ENCODE measurements at regions not wholly inside any gene's neighbourhood (a gene's known extent, or its start where the extent isn't known, plus 50 kb on each side); places are given as distances from the start of the nearest gene placed in this dataset.

DNA sequence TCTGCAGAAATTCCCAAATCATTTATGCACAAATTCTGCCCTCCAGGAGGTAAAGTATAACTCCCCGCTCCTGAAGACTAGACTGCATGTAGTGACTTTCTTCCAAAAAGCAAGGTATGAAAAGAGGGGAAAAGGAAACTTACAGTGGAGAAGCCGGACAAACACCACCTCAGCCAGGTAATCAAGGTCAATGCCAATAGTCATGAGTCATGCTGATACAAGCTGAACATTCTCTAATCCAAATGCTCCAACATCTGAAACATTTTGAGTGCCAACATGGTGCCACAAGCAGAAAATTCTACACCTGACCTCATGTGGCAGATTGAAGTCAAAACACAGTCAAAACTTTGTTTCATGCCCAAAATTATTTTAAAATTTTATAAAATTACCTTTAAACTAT lies 165.6 kb downstream of the FOXA2 start:
- intact Hi-C loops (cut with micrococcal nuclease; ENCODE audit: unreplicated experiment): no loop called here
- H3K27ac Mint-ChIP-seq (ENCODE audit: unreplicated experiment): no peak overlapping the region
- H3K36me3 Mint-ChIP-seq (ENCODE audit: insufficient read depth, unreplicated experiment): no peaks in the 10 kb centered on the region
- H3K27me3 ChIP-seq (replicated peaks; ENCODE audit: control insufficient read depth, insufficient read depth, low read length): no peaks in the 10 kb centered on the region
- peaks cover 13% of the 10 kb centered on the region; the same call in 1 of the 2 replicates for H3K4me1 ChIP-seq
- no peak overlapping the region for H3K4me3 Mint-ChIP-seq (ENCODE audit: unreplicated experiment)
- POLR2A ChIA-PET: no interaction called here
- no peaks in the 10 kb centered on the region for H3K9me3 ChIP-seq
- H3K4me1 Mint-ChIP-seq (ENCODE audit: low read depth, unreplicated experiment): peaks cover 5% of the 10 kb centered on the region
- H3K27me3 Mint-ChIP-seq (ENCODE audit: insufficient read depth, unreplicated experiment): no peaks in the 10 kb centered on the region
- no peak for DNase-seq
- no TSS peak for BruUV-seq (replicated peaks)
- TF ChIP-seq, protein P1, sequence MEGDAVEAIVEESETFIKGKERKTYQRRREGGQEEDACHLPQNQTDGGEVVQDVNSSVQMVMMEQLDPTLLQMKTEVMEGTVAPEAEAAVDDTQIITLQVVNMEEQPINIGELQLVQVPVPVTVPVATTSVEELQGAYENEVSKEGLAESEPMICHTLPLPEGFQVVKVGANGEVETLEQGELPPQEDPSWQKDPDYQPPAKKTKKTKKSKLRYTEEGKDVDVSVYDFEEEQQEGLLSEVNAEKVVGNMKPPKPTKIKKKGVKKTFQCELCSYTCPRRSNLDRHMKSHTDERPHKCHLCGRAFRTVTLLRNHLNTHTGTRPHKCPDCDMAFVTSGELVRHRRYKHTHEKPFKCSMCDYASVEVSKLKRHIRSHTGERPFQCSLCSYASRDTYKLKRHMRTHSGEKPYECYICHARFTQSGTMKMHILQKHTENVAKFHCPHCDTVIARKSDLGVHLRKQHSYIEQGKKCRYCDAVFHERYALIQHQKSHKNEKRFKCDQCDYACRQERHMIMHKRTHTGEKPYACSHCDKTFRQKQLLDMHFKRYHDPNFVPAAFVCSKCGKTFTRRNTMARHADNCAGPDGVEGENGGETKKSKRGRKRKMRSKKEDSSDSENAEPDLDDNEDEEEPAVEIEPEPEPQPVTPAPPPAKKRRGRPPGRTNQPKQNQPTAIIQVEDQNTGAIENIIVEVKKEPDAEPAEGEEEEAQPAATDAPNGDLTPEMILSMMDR (IDR thresholded peaks at IDR 0.05; ENCODE audit: insufficient read depth in 1 of 2, low read depth in 1 of 2, low read length in 1 of 2, severe bottlenecking in 1 of 2, unreplicated experiment in 1 of 2): no peak
- no peaks in the 10 kb centered on the region for H3K36me3 ChIP-seq (ENCODE audit: control insufficient read depth, insufficient read depth, low read length)
- no peaks in the 10 kb centered on the region for H3K9me3 Mint-ChIP-seq (ENCODE audit: unreplicated experiment)
- no peak overlapping the region for H3K4me3 ChIP-seq (ENCODE audit: low read depth, low read length)
- CTCF ChIA-PET: no interaction called here

DNA sequence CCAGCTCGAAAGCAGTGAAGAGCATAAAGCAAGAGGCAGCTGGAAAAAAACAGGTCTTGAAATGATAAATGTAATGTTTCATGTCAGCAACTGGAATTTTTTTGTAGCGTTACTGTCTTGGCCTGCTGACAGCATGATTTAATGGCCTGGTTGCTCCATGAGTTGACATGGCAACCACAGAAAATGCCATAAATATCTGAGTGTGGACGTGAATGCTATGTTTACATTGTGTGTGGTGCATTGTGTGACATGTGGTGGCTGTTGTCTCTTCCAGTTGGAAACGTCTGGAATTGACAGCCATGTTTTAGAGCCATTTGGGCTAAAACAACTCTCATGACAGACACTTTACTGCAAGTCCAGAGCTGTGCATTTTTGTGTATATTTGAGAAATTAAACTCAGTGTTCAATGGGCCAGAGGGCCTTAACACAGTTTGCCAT lies 170.0 kb downstream of the FOXA2 start:
- H3K9me3 Mint-ChIP-seq (ENCODE audit: unreplicated experiment): peaks cover 14% of the 10 kb centered on the region
- H3K27me3 Mint-ChIP-seq (ENCODE audit: insufficient read depth, unreplicated experiment): no peaks in the 10 kb centered on the region
- ChIA-PET CTCF (interaction anchor here (0.5 kb wide), 1 partner anchor 102 kb away, joined by 3 read pairs; no protein-coding TSS in a partner anchor), POLR2A (no interaction called here)
- peaks cover 35% of the 10 kb centered on the region for H3K4me1 Mint-ChIP-seq (ENCODE audit: low read depth, unreplicated experiment)
- intact Hi-C loops (cut with micrococcal nuclease; ENCODE audit: unreplicated experiment): no loop called here
- Histone ChIP-seq H3K36me3 (ENCODE audit: control insufficient read depth, insufficient read depth, low read length) (no peaks in the 10 kb centered on the region), H3K4me1 (peaks cover 52% of the 10 kb centered on the region), H3K27me3 (replicated peaks; ENCODE audit: control insufficient read depth, insufficient read depth, low read length) (no peaks in the 10 kb centered on the region), H3K9me3 (no peaks in the 10 kb centered on the region; the same call in 1 of the 2 replicates), H3K4me3 (ENCODE audit: low read depth, low read length) (no peak overlapping the region)
- TF ChIP-seq, protein P1 (IDR thresholded peaks at IDR 0.05; ENCODE audit: insufficient read depth in 1 of 2, low read depth in 1 of 2, low read length in 1 of 2, severe bottlenecking in 1 of 2, unreplicated experiment in 1 of 2): no peak
- no TSS peak for BruUV-seq (replicated peaks)
- no peak overlapping the region for H3K27ac Mint-ChIP-seq (ENCODE audit: unreplicated experiment)
- peak in 1 of 2 experiments; percentile 35 for DNase-seq
- H3K36me3 Mint-ChIP-seq (ENCODE audit: insufficient read depth, unreplicated experiment): peaks cover 6% of the 10 kb centered on the region
- no peak overlapping the region for H3K4me3 Mint-ChIP-seq (ENCODE audit: unreplicated experiment)

DNA sequence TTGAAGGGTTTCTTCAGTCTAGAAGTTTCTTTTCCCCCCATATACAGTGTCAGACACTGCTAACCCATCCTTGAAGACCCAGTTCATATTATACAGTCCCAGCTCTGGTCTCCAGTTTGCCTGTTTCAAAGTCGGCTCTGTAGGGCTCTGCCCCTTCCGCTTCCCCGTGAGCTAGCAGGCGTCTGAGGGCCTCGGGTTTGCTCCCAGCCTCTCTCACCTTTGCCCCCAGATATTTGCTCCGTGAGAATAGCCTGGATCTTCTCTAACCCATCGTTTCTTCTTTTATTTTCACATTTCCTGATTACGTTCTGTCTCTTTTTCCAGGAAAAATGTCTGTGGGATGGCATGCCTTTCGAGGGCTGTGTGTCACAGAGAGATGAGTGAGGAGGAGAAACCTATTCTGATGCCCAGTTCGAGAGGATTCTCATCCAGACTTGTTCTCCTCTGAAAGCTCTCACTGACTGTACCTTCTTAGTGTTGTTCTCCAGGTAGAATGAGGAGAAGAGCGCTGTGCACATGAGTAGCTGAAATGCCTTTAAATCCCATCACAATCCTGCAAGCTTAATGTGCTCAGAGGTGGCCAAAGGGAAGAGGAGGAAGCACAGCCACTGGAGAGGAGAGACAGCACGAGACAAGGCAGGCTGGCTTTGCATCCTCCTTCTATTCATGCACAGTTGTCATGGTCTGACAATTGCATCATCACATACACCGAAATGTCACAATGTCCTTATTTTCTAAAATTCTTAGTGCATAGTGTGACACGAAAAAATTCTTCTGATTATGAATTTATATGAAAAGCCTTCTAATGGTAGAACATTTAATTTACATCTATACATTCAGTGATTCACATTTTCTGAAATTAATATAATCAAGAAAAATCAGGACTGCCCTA lies 171.1 kb downstream of the FOXA2 start:
- TF ChIP-seq, protein P1 (IDR thresholded peaks at IDR 0.05; ENCODE audit: insufficient read depth in 1 of 2, low read depth in 1 of 2, low read length in 1 of 2, severe bottlenecking in 1 of 2, unreplicated experiment in 1 of 2): no peak
- H3K36me3 Mint-ChIP-seq (ENCODE audit: insufficient read depth, unreplicated experiment): peaks cover 6% of the 10 kb centered on the region
- no peak overlapping the region for H3K4me3 ChIP-seq (ENCODE audit: low read depth, low read length)
- POLR2A ChIA-PET: no interaction called here
- peaks cover 25% of the 10 kb centered on the region for H3K9me3 Mint-ChIP-seq (ENCODE audit: unreplicated experiment)
- peaks cover 52% of the 10 kb centered on the region for H3K4me1 ChIP-seq
- peaks cover 41% of the 10 kb centered on the region for H3K4me1 Mint-ChIP-seq (ENCODE audit: low read depth, unreplicated experiment)
- intact Hi-C loops (cut with micrococcal nuclease; ENCODE audit: unreplicated experiment): no loop called here
- DNase-seq: no peak
- no peak overlapping the region for H3K4me3 Mint-ChIP-seq (ENCODE audit: unreplicated experiment)
- CTCF ChIA-PET: interaction anchor here (0.5 kb wide), 1 partner anchor 101 kb away, joined by 3 read pairs; no protein-coding TSS in a partner anchor
- no peaks in the 10 kb centered on the region for H3K27me3 Mint-ChIP-seq (ENCODE audit: insufficient read depth, unreplicated experiment)
- H3K9me3 ChIP-seq: no peaks in the 10 kb centered on the region; the same call in 1 of the 2 replicates
- no TSS peak for BruUV-seq (replicated peaks)
- H3K27ac Mint-ChIP-seq (ENCODE audit: unreplicated experiment): peak overlapping the region; percentile 96
- no peaks in the 10 kb centered on the region for H3K36me3 ChIP-seq (ENCODE audit: control insufficient read depth, insufficient read depth, low read length)
- H3K27me3 ChIP-seq (replicated peaks; ENCODE audit: control insufficient read depth, insufficient read depth, low read length): no peaks in the 10 kb centered on the region

All from Caco-2 (cell line).